Spleen (tissue), 11 donors: ENCODE measurements at regions not wholly inside any gene's neighbourhood (a gene's known extent, or its start where the extent isn't known, plus 50 kb on each side); places are given as distances from the start of the nearest gene placed in this dataset.
"Not testable (repeated sequence)": the region's sequence is repeated elsewhere in the genome, so short reads cannot be mapped to it uniquely, and the experiment has no call there.

Experiments
- DNase-seq: peaks from one replicate; pipeline ENCODE4 v3.0.0-alpha.2; 2020
- H3K27ac ChIP-seq, 8 donors: fragments of 200-600 bp; sonication (generic) in 7 of 8; 1 replicate in 4 of 8; 2 replicates in 4 of 8; pipeline versions ENCODE4 v1.5.0 to v1.8.0; 2016 to 2021; ENCODE audit warnings: inconsistent platforms in 4 of 8, mild to moderate bottlenecking in 4 of 8, moderate library complexity in 1 of 8
- H3K27me3 ChIP-seq, 7 donors: fragments of 200-600 bp; sonication (generic) in 6 of 7; replicated peaks in 1 of 7; 1 replicate in 4 of 7; 2 replicates in 3 of 7; pipeline versions ENCODE4 v1.5.0 to v1.8.0; 2016 to 2021; ENCODE audit warnings: inconsistent platforms in 3 of 7, mild to moderate bottlenecking in 1 of 7
- H3K36me3 ChIP-seq, 6 donors: fragments of 200-600 bp; sonication (generic) in 5 of 6; 1 replicate in 4 of 6; 2 replicates in 2 of 6; pipeline versions ENCODE4 v1.5.0 to v1.8.0; 2016 to 2021; ENCODE audit warnings: inconsistent platforms in 2 of 6
- H3K4me1 ChIP-seq, 6 donors: fragments of 200-600 bp; sonication (generic) in 5 of 6; 1 replicate in 3 of 6; 2 replicates in 3 of 6; pipeline versions ENCODE4 v1.5.0 to v1.8.0; 2016 to 2021; ENCODE audit warnings: inconsistent platforms in 3 of 6
- H3K4me3 ChIP-seq, 8 donors: fragments of 200-600 bp; sonication (generic) in 7 of 8; 1 replicate in 4 of 8; 2 replicates in 4 of 8; pipeline versions ENCODE4 v1.5.0 to v1.8.0; 2016 to 2021; ENCODE audit warnings: inconsistent platforms in 4 of 8, mild to moderate bottlenecking in 4 of 8, moderate library complexity in 2 of 8
- H3K9me3 ChIP-seq, 8 donors: fragments of 200-600 bp; sonication (generic) in 7 of 8; 1 replicate in 4 of 8; 2 replicates in 4 of 8; pipeline versions ENCODE4 v1.5.0 to v1.8.0; 2016 to 2021; ENCODE audit warnings: inconsistent platforms in 4 of 8
- CTCF ChIP-seq, 11 experiments: fragments of 200-600 bp in 7 of 11; fragments of 450-650 bp in 4 of 11; sonication (generic) in 4 of 11; IDR thresholded peaks in 8 of 11; conservative IDR thresholded peaks in 3 of 11; 1 replicate in 7 of 11; 2 replicates in 4 of 11; pipeline versions ENCODE4 v1.4.0 to v1.8.0; 2016 to 2021; ENCODE audit warnings: antibody characterized with exemption in 11 of 11, inconsistent platforms in 4 of 11, mild to moderate bottlenecking in 1 of 11
- POLR2A ChIP-seq, 3 donors: fragments of 450-650 bp; IDR thresholded peaks; one replicate each; pipeline ENCODE4 v1.5.1; 2017; ENCODE audit warnings: antibody characterized with exemption in 3 of 3, mild to moderate bottlenecking in 1 of 3
- POLR2AphosphoS5 ChIP-seq, 3 donors: sonication (generic); formaldehyde crosslinking; IDR thresholded peaks; one replicate each; pipeline ENCODE4 v1.5.1; 2017; ENCODE audit warnings: antibody characterized with exemption in 3 of 3
- WGBS, 5 donors: extraction: QIAGEN DNeasy Blood & Tissue Kit in 3 of 5; methylation state at CpG; one replicate each; pipeline versions ENCODE4 v1.1.5 to v1.1.7; 2013 to 2018; 5-methylcytosine and 5-hydroxymethylcytosine counted together
- intact Hi-C: fragments of 100-400 bp; cut with DNase I; formaldehyde crosslinking; loops from one replicate; pipeline ENCODE4 v1.15.0; 2023; ENCODE audit warnings: low total_unique reads
- donor health status: healthy with polysubstance abuse.
- donor health status: DM: no; HTN: no; CAD: no; lungs with moderate emphysema.
- donor health status: DM: no; HTN: no; CAD: no.
- donor health status: Bipolar disorder and iron deficiency.
- donor health status: healthy.
- donor health status: DM: no; HTN: no; CAD: no.
- donor health status: DM: yes; HTN: yes; CAD: no.

GRCh38 chr2:67616749-67617148, 219.6 kb downstream of the ETAA1 start:
- no peak for DNase-seq
- Histone ChIP-seq H3K4me3 (no peak overlapping the region), H3K27me3 (no peaks in the 10 kb centered on the region), H3K4me1 (peaks cover 0 to 5% (median 0%) of the 10 kb centered on the region in 6 donors), H3K9me3 (no peaks in the 10 kb centered on the region), H3K27ac (peak overlapping the region in 3 of 8 donors; percentile 1 to 49 (median 36)), H3K36me3 (no peaks in the 10 kb centered on the region)
- intact Hi-C loops, result no loop called here
- 5 to 26% (median 7%) methylated on average over 1 of the region's 1 CpG for WGBS, 5 donors
- TF ChIP-seq POLR2A (IDR thresholded peaks at IDR 0.05) (no peak), CTCF (IDR thresholded peaks at IDR 0.05 in 8 of 11, conservative IDR thresholded peaks at IDR 0.05 in 3 of 11) (no peak), POLR2AphosphoS5 (IDR thresholded peaks at IDR 0.05) (no peak)

GRCh38 chr2:67619204-67619603, 222.1 kb downstream of the ETAA1 start:
- no peak for DNase-seq
- H3K36me3 ChIP-seq, result no peaks in the 10 kb centered on the region
- H3K4me3 ChIP-seq, result no peak overlapping the region
- H3K4me1 ChIP-seq, result peaks cover 0 to 5% (median 0%) of the 10 kb centered on the region in 6 donors
- no peak for TF ChIP-seq POLR2AphosphoS5 (IDR thresholded peaks at IDR 0.05)
- TF ChIP-seq POLR2A (IDR thresholded peaks at IDR 0.05), result no peak
- no peak for TF ChIP-seq CTCF (IDR thresholded peaks at IDR 0.05 in 8 of 11, conservative IDR thresholded peaks at IDR 0.05 in 3 of 11)
- intact Hi-C loops, result no loop called here
- H3K9me3 ChIP-seq, result peaks cover 0 to 4% (median 0%) of the 10 kb centered on the region in 8 donors
- H3K27ac ChIP-seq, result no peak overlapping the region
- no peaks in the 10 kb centered on the region for H3K27me3 ChIP-seq

- DNase-seq, intact Hi-C loops, H3K4me1 ChIP-seq, H3K4me3 ChIP-seq, H3K36me3 ChIP-seq, H3K27ac ChIP-seq, H3K27me3 ChIP-seq, H3K9me3 ChIP-seq: not testable (repeated sequence)
- WGBS, 5 donors, result 82 to 93% (median 91%) methylated on average over 2 of the region's 2 CpGs
Observed at GRCh38 chr2:67623741-67624140, 226.6 kb downstream of the ETAA1 start.

- Histone ChIP-seq H3K27me3 (no peaks in the 10 kb centered on the region), H3K36me3 (no peaks in the 10 kb centered on the region), H3K27ac (no peak overlapping the region), H3K4me1 (no peaks in the 10 kb centered on the region), H3K9me3 (peaks cover 0 to 4% (median 0%) of the 10 kb centered on the region in 8 donors), H3K4me3 (no peak overlapping the region)
- no peak for TF ChIP-seq POLR2A (IDR thresholded peaks at IDR 0.05)
- TF ChIP-seq POLR2AphosphoS5 (IDR thresholded peaks at IDR 0.05), result no peak
- TF ChIP-seq CTCF (IDR thresholded peaks at IDR 0.05 in 8 of 11, conservative IDR thresholded peaks at IDR 0.05 in 3 of 11), result no peak
- intact Hi-C loops, result no loop called here
- DNase-seq, result no peak
Observed at GRCh38 chr2:67625178-67625577, 228.0 kb downstream of the ETAA1 start.
